ENCODE measurements at regions not wholly inside any gene's neighbourhood (a gene's known extent, or its start where the extent isn't known, plus 50 kb on each side); places are given as distances from the start of the nearest gene placed in this dataset.

GRCh38 chr1:34380526-34381124 is 203.9 kb downstream of the C1orf94 start:
- no peaks in the 10 kb centered on the region for H3K27me3 ChIP-seq (ENCODE audit: control insufficient read depth, insufficient read depth, low read length)
- no peaks in the 10 kb centered on the region for H3K9me3 ChIP-seq (ENCODE audit: control insufficient read depth, insufficient read depth, low read length)
- no peaks in the 10 kb centered on the region for H3K36me3 ChIP-seq (ENCODE audit: control insufficient read depth, insufficient read depth, low read length)
- H3K4me3 ChIP-seq (ENCODE audit: low read depth, low read length): no peak overlapping the region
- no peaks in the 10 kb centered on the region for H3K4me1 ChIP-seq (ENCODE audit: control insufficient read depth, insufficient read depth, low read length)
- H3K27ac ChIP-seq (ENCODE audit: low read depth, low read length): no peak overlapping the region
- no peak overlapping the region for H3K9ac ChIP-seq (ENCODE audit: low read depth, low read length)

GRCh38 chr1:34389974-34390373 is 213.3 kb downstream of the C1orf94 start:
- H3K9me3 ChIP-seq (ENCODE audit: control insufficient read depth, insufficient read depth, low read length): no peaks in the 10 kb centered on the region
- no peaks in the 10 kb centered on the region for H3K4me1 ChIP-seq (ENCODE audit: control insufficient read depth, insufficient read depth, low read length)
- H3K4me3 ChIP-seq (ENCODE audit: low read depth, low read length): no peak overlapping the region
- H3K27ac ChIP-seq (ENCODE audit: low read depth, low read length): no peak overlapping the region
- H3K36me3 ChIP-seq (ENCODE audit: control insufficient read depth, insufficient read depth, low read length): no peaks in the 10 kb centered on the region
- H3K9ac ChIP-seq (ENCODE audit: low read depth, low read length): no peak overlapping the region
- no peaks in the 10 kb centered on the region for H3K27me3 ChIP-seq (ENCODE audit: control insufficient read depth, insufficient read depth, low read length)

GRCh38 chr1:34396042-34396441 is 219.3 kb downstream of the C1orf94 start:
- no peaks in the 10 kb centered on the region for H3K36me3 ChIP-seq (ENCODE audit: control insufficient read depth, insufficient read depth, low read length)
- H3K9me3 ChIP-seq (ENCODE audit: control insufficient read depth, insufficient read depth, low read length): no peaks in the 10 kb centered on the region
- peak overlapping the region; percentile 89 for H3K27ac ChIP-seq (ENCODE audit: low read depth, low read length)
- H3K4me1 ChIP-seq (ENCODE audit: control insufficient read depth, insufficient read depth, low read length): peaks cover 14% of the 10 kb centered on the region
- no peaks in the 10 kb centered on the region for H3K27me3 ChIP-seq (ENCODE audit: control insufficient read depth, insufficient read depth, low read length)
- no peak overlapping the region for H3K4me3 ChIP-seq (ENCODE audit: low read depth, low read length)
- H3K9ac ChIP-seq (ENCODE audit: low read depth, low read length): no peak overlapping the region

GRCh38 chr1:34398241-34398915 is 221.7 kb downstream of the C1orf94 start:
- H3K27ac ChIP-seq (ENCODE audit: low read depth, low read length): no peak overlapping the region

GRCh38 chr1:34398916-34399275 is 222.2 kb downstream of the C1orf94 start:
- peaks cover 14% of the 10 kb centered on the region for H3K4me1 ChIP-seq (ENCODE audit: control insufficient read depth, insufficient read depth, low read length)
- no peak overlapping the region for H3K9ac ChIP-seq (ENCODE audit: low read depth, low read length)
- H3K27me3 ChIP-seq (ENCODE audit: control insufficient read depth, insufficient read depth, low read length): no peaks in the 10 kb centered on the region
- H3K36me3 ChIP-seq (ENCODE audit: control insufficient read depth, insufficient read depth, low read length): no peaks in the 10 kb centered on the region
- H3K9me3 ChIP-seq (ENCODE audit: control insufficient read depth, insufficient read depth, low read length): no peaks in the 10 kb centered on the region
- no peak overlapping the region for H3K27ac ChIP-seq (ENCODE audit: low read depth, low read length)
- no peak overlapping the region for H3K4me3 ChIP-seq (ENCODE audit: low read depth, low read length)

More at GRCh38 chr1:34398241-34398915, 221.7 kb downstream of the C1orf94 start:
- no peak overlapping the region for H3K9ac ChIP-seq (ENCODE audit: low read depth, low read length)
- peaks cover 14% of the 10 kb centered on the region for H3K4me1 ChIP-seq (ENCODE audit: control insufficient read depth, insufficient read depth, low read length)
- H3K4me3 ChIP-seq (ENCODE audit: low read depth, low read length): no peak overlapping the region
- no peaks in the 10 kb centered on the region for H3K27me3 ChIP-seq (ENCODE audit: control insufficient read depth, insufficient read depth, low read length)
- H3K36me3 ChIP-seq (ENCODE audit: control insufficient read depth, insufficient read depth, low read length): no peaks in the 10 kb centered on the region
- no peaks in the 10 kb centered on the region for H3K9me3 ChIP-seq (ENCODE audit: control insufficient read depth, insufficient read depth, low read length)

GRCh38 chr1:34400675-34401074 is 224.0 kb downstream of the C1orf94 start:
- Histone ChIP-seq H3K9ac (ENCODE audit: low read depth, low read length) (no peak overlapping the region), H3K9me3 (ENCODE audit: control insufficient read depth, insufficient read depth, low read length) (no peaks in the 10 kb centered on the region), H3K4me1 (ENCODE audit: control insufficient read depth, insufficient read depth, low read length) (peaks cover 8% of the 10 kb centered on the region), H3K36me3 (ENCODE audit: control insufficient read depth, insufficient read depth, low read length) (no peaks in the 10 kb centered on the region), H3K4me3 (ENCODE audit: low read depth, low read length) (no peak overlapping the region), H3K27ac (ENCODE audit: low read depth, low read length) (no peak overlapping the region), H3K27me3 (ENCODE audit: control insufficient read depth, insufficient read depth, low read length) (no peaks in the 10 kb centered on the region)

- no peak overlapping the region for H3K4me3 ChIP-seq (ENCODE audit: low read depth, low read length)
These were observed 226.4 kb downstream of the C1orf94 start for GRCh38 chr1:34403156-34403555.

GRCh38 chr1:34404804-34405203 is 228.1 kb downstream of the C1orf94 start:
- H3K9me3 ChIP-seq (ENCODE audit: control insufficient read depth, insufficient read depth, low read length): no peaks in the 10 kb centered on the region
- no peak overlapping the region for H3K27ac ChIP-seq (ENCODE audit: low read depth, low read length)
- no peak overlapping the region for H3K4me3 ChIP-seq (ENCODE audit: low read depth, low read length)
- H3K27me3 ChIP-seq (ENCODE audit: control insufficient read depth, insufficient read depth, low read length): no peaks in the 10 kb centered on the region
- H3K4me1 ChIP-seq (ENCODE audit: control insufficient read depth, insufficient read depth, low read length): no peaks in the 10 kb centered on the region
- no peak overlapping the region for H3K9ac ChIP-seq (ENCODE audit: low read depth, low read length)
- H3K36me3 ChIP-seq (ENCODE audit: control insufficient read depth, insufficient read depth, low read length): no peaks in the 10 kb centered on the region

More at GRCh38 chr1:34403156-34403555, 226.4 kb downstream of the C1orf94 start:
- Histone ChIP-seq H3K27ac (ENCODE audit: low read depth, low read length) (no peak overlapping the region), H3K9ac (ENCODE audit: low read depth, low read length) (no peak overlapping the region), H3K27me3 (ENCODE audit: control insufficient read depth, insufficient read depth, low read length) (no peaks in the 10 kb centered on the region), H3K4me1 (ENCODE audit: control insufficient read depth, insufficient read depth, low read length) (no peaks in the 10 kb centered on the region), H3K36me3 (ENCODE audit: control insufficient read depth, insufficient read depth, low read length) (no peaks in the 10 kb centered on the region), H3K9me3 (ENCODE audit: control insufficient read depth, insufficient read depth, low read length) (no peaks in the 10 kb centered on the region)

- Histone ChIP-seq H3K27me3 (ENCODE audit: control insufficient read depth, insufficient read depth, low read length) (no peaks in the 10 kb centered on the region), H3K4me3 (ENCODE audit: low read depth, low read length) (no peak overlapping the region), H3K9me3 (ENCODE audit: control insufficient read depth, insufficient read depth, low read length) (no peaks in the 10 kb centered on the region), H3K36me3 (ENCODE audit: control insufficient read depth, insufficient read depth, low read length) (no peaks in the 10 kb centered on the region), H3K4me1 (ENCODE audit: control insufficient read depth, insufficient read depth, low read length) (no peaks in the 10 kb centered on the region), H3K9ac (ENCODE audit: low read depth, low read length) (no peak overlapping the region), H3K27ac (ENCODE audit: low read depth, low read length) (no peak overlapping the region)
These were observed 228.7 kb downstream of the C1orf94 start for GRCh38 chr1:34405266-34405959.

- Histone ChIP-seq H3K4me3 (ENCODE audit: low read depth, low read length) (no peak overlapping the region), H3K9ac (ENCODE audit: low read depth, low read length) (no peak overlapping the region), H3K27me3 (ENCODE audit: control insufficient read depth, insufficient read depth, low read length) (no peaks in the 10 kb centered on the region), H3K9me3 (ENCODE audit: control insufficient read depth, insufficient read depth, low read length) (no peaks in the 10 kb centered on the region), H3K36me3 (ENCODE audit: control insufficient read depth, insufficient read depth, low read length) (no peaks in the 10 kb centered on the region), H3K4me1 (ENCODE audit: control insufficient read depth, insufficient read depth, low read length) (no peaks in the 10 kb centered on the region), H3K27ac (ENCODE audit: low read depth, low read length) (no peak overlapping the region)
These were observed 229.7 kb downstream of the C1orf94 start for GRCh38 chr1:34406377-34406776.

GRCh38 chr1:34406833-34407539 is 230.3 kb downstream of the C1orf94 start:
- Histone ChIP-seq H3K27me3 (ENCODE audit: control insufficient read depth, insufficient read depth, low read length) (no peaks in the 10 kb centered on the region), H3K36me3 (ENCODE audit: control insufficient read depth, insufficient read depth, low read length) (no peaks in the 10 kb centered on the region), H3K4me1 (ENCODE audit: control insufficient read depth, insufficient read depth, low read length) (no peaks in the 10 kb centered on the region), H3K9ac (ENCODE audit: low read depth, low read length) (no peak overlapping the region), H3K4me3 (ENCODE audit: low read depth, low read length) (no peak overlapping the region), H3K27ac (ENCODE audit: low read depth, low read length) (no peak overlapping the region), H3K9me3 (ENCODE audit: control insufficient read depth, insufficient read depth, low read length) (no peaks in the 10 kb centered on the region)

Measured in HUES48 (cell line).